Kidney epithelial cell (primary cell): ENCODE measurements at regions not wholly inside any gene's neighbourhood (a gene's known extent, or its start where the extent isn't known, plus 50 kb on each side); places are given as distances from the start of the nearest gene placed in this dataset.

Experiments used
- DNase-seq: peaks from one replicate; pipeline ENCODE4 v3.0.0-alpha.2; 2010; ENCODE audit warnings: low read depth
- H3K27me3 ChIP-seq: 2 replicates; pipeline ENCODE4 v1.6.0; 2011; ENCODE audit warnings: low read length; ENCODE audit not compliant: control insufficient read depth, insufficient read depth
- H3K36me3 ChIP-seq: 2 replicates; pipeline ENCODE4 v1.5.1; 2011; ENCODE audit warnings: low read length; ENCODE audit not compliant: control insufficient read depth, insufficient read depth
- H3K4me3 ChIP-seq: 2 replicates; pipeline ENCODE4 v1.5.1; 2011; ENCODE audit warnings: low read depth, mild to moderate bottlenecking, control low read depth, low read length
- TF ChIP-seq, protein P1 (sequence below): IDR thresholded peaks from 2 replicates; pipeline ENCODE4 v1.5.1; 2011; ENCODE audit warnings: mild to moderate bottlenecking, moderate library complexity, low read length, control low read depth, inconsistent platforms; ENCODE audit not compliant: insufficient read depth, poor library complexity, severe bottlenecking

DNA sequence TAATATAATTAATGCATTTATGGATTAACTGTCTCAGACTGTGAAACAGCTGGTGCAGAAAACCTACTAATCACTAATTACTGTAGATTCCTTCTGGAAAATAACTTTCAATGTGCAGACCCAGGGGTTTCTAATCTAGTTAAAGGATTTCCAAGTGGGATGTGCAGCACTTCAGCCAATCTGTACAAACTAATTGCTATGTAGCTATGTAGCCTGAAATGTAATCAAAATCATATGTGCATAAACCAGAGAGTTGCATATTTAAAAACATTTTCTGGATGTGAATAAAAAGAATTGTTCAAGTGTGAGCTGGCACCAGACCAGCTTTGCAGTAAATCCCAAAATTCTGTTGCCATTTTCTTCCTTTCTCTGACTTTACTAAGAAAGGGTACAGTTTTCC lies 127.5 kb upstream of the CD96 start:
- Histone ChIP-seq H3K4me3 (no peak overlapping the region), H3K36me3 (no peaks in the 10 kb centered on the region), H3K27me3 (no peaks in the 10 kb centered on the region)
- DNase-seq = no peak
- TF ChIP-seq, protein P1, sequence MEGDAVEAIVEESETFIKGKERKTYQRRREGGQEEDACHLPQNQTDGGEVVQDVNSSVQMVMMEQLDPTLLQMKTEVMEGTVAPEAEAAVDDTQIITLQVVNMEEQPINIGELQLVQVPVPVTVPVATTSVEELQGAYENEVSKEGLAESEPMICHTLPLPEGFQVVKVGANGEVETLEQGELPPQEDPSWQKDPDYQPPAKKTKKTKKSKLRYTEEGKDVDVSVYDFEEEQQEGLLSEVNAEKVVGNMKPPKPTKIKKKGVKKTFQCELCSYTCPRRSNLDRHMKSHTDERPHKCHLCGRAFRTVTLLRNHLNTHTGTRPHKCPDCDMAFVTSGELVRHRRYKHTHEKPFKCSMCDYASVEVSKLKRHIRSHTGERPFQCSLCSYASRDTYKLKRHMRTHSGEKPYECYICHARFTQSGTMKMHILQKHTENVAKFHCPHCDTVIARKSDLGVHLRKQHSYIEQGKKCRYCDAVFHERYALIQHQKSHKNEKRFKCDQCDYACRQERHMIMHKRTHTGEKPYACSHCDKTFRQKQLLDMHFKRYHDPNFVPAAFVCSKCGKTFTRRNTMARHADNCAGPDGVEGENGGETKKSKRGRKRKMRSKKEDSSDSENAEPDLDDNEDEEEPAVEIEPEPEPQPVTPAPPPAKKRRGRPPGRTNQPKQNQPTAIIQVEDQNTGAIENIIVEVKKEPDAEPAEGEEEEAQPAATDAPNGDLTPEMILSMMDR = no peak

DNA sequence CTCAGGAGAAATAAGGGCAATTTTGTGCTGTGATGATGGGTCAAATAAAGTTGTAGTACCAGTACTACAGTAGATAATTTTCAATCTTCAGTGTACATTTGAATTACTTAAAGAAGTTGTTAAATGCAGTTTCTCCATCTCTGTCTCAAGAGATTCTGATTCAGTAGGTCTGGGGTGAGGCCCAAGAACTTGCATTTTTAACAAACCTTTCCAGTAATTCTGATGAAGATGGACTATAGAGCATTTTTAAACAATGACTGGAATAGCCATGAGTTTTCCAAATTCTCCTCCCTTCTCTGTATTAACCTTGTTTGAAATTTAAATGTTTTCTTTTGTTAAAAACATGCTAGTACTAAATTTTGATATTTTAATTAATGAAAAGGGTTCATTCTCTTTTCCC lies 127.0 kb upstream of the CD96 start:
- TF ChIP-seq, protein P1 = no peak

DNA sequence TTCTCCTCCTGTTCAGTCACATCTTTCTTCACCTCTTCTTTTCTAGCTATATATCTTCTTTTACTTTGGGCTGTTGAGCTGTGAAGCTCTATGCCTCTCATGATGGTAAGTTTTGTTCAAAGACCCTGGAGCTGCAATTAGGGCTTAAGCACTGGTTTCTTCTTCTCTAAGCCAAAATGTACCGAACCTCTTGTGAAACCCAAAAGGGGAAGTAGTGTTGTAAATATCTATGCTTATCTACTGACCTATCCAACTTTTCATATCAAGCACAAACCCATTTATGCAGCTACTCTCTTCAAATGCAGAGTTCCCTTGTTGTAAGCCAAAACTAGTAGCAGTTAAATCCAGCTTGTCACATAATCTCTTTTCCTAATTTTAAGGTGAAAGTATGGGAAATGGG lies 123.6 kb upstream of the CD96 start:
- Histone ChIP-seq H3K4me3 (no peak overlapping the region), H3K36me3 (no peaks in the 10 kb centered on the region), H3K27me3 (no peaks in the 10 kb centered on the region)
- TF ChIP-seq, protein P1 = no peak
- DNase-seq = no peak

More for the DNA sequence above, 127.0 kb upstream of the CD96 start:
- no peak overlapping the region for H3K4me3 ChIP-seq
- no peaks in the 10 kb centered on the region for H3K36me3 ChIP-seq
- no peak for DNase-seq
- no peaks in the 10 kb centered on the region for H3K27me3 ChIP-seq

DNA sequence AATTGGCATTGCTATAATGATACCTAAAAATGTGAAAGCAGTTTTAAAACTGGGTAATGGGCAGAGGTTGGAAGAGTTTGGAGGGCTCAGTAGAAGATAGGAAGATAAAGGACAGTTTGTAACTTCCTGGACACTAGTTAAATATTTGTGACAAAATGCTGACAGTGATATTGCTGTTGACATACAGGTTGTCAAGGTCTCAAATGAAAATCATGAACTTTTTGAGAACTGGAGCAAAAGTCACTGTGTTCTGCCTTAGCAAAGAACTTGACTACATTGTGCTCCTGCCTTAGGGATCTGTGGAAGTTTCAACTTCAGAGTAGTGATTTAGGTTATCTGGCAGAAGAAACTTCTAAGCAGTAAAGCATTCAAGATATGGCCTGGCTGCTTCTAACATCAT lies 113.7 kb upstream of the CD96 start:
- DNase-seq = no peak
- TF ChIP-seq, protein P1 = no peak
- Histone ChIP-seq H3K4me3 (no peak overlapping the region), H3K36me3 (no peaks in the 10 kb centered on the region), H3K27me3 (no peaks in the 10 kb centered on the region)

DNA sequence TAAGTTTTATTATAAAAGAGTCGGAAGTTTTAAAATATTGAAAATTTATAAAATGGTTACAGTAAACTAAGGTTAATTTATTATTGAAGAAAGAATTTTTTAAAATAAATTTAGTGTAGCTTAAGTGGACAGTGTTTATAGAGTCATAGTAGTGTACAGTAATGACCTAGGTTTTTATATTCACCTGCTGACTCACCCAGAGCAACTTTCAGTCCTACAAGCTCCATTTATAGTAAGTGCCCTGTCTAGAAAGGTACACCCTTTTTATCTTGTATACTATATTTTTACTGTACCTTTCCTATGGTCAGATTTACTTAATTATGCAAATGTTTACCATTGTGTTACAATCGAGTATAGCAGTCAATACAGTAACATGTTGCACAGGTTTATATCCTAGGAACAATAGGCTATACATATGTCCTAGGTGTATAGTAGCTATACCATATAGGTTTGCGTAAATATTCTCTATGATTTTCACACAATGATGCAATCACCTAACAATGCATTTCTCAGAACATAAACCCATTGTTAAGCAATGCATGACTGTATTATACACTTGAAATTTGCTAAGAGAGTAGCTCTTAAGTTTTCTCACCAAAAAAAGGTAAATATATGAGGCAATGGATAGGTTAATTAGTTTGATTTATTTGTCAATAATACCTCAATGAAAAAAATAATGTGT lies 106.9 kb upstream of the CD96 start:
- Histone ChIP-seq H3K36me3 (no peaks in the 10 kb centered on the region), H3K4me3 (no peak overlapping the region), H3K27me3 (no peaks in the 10 kb centered on the region)
- TF ChIP-seq, protein P1 = no peak
- DNase-seq = no peak

DNA sequence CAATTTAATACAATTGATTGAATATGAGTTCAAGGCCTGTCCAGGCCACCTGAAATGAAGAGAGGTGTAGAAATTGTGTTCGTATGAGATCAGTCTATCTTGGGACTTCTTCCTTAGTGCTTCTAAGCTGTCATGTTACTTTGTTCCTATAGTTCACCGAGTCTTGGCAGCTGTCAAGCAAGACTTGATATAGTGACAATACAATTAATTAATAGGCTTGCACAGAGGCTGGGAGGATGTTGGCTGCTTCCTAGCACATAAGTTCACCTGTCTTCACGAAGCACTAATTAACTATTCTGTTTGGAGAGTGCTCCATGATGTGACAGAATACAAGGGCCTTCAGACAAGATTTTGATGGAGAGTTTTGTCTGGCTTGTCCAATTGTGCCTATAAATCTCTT lies 103.7 kb upstream of the CD96 start:
- TF ChIP-seq, protein P1 = no peak
- H3K36me3 ChIP-seq = no peaks in the 10 kb centered on the region
- no peak overlapping the region for H3K4me3 ChIP-seq
- H3K27me3 ChIP-seq = no peaks in the 10 kb centered on the region
- DNase-seq = no peak
